WERI-Rb-1 (cell line): ENCODE measurements at regions not wholly inside any gene's neighbourhood (a gene's known extent, or its start where the extent isn't known, plus 50 kb on each side); places are given as distances from the start of the nearest gene placed in this dataset.

Experiments used
- DNase-seq: peaks from one replicate; pipeline ENCODE4 v3.0.0-alpha.2; 2020
- H3K27ac ChIP-seq: fragments of 250-450 bp; sonication (Bioruptor Pico); 2 replicates; pipeline ENCODE4 v1.5.1; 2020; ENCODE audit warnings: mild to moderate bottlenecking, moderate library complexity
- H3K27me3 ChIP-seq: fragments of 250-450 bp; sonication (Bioruptor Pico); 2 replicates; pipeline ENCODE4 v1.5.1; 2021; ENCODE audit warnings: mild to moderate bottlenecking, low read depth, moderate library complexity; ENCODE audit not compliant: insufficient read depth, severe bottlenecking
- H3K36me3 ChIP-seq: fragments of 250-450 bp; sonication (Bioruptor Pico); 2 replicates; pipeline ENCODE4 v1.5.1; 2020; ENCODE audit warnings: mild to moderate bottlenecking, moderate library complexity
- H3K4me3 ChIP-seq: 2 replicates; pipeline ENCODE4 v1.5.1; 2011; ENCODE audit warnings: low read depth, mild to moderate bottlenecking, control low read depth, low read length
- H3K9me3 ChIP-seq: fragments of 250-450 bp; sonication (Bioruptor Pico); 2 replicates; pipeline ENCODE4 v1.5.1; 2021; ENCODE audit warnings: mild to moderate bottlenecking, moderate library complexity; ENCODE audit not compliant: severe bottlenecking
- TF ChIP-seq, protein P1 (sequence below): IDR thresholded peaks from 2 replicates; pipeline ENCODE4 v1.5.1; 2011; ENCODE audit warnings: low read depth, mild to moderate bottlenecking, control low read depth, inconsistent platforms, low read length

DNA sequence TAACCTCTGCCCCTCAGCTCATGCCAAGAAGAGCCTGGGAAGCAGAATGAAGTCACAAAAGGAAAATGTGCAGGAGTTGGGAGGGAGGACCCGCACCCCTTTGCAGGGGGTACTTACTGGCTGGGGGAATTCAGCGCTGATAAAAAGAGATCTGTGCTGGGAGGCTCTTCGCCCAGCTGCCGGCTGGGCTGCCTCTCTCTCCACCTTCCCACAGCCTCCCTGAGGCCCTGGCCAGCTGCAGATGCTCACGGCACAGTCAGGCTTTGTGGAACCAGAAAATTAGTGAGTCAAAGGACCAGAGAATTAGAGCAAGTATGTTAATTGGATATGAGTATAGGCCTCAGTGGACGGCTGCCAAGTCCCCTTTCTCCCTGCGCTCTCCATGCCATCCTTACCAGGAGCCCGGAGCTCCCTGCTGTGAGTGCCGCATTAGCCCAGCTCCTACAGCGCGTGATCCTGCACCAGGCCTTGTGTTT lies 181.7 kb upstream of the SH3BP4 start:
- no peak overlapping the region for H3K27ac ChIP-seq
- no peak for DNase-seq

DNA sequence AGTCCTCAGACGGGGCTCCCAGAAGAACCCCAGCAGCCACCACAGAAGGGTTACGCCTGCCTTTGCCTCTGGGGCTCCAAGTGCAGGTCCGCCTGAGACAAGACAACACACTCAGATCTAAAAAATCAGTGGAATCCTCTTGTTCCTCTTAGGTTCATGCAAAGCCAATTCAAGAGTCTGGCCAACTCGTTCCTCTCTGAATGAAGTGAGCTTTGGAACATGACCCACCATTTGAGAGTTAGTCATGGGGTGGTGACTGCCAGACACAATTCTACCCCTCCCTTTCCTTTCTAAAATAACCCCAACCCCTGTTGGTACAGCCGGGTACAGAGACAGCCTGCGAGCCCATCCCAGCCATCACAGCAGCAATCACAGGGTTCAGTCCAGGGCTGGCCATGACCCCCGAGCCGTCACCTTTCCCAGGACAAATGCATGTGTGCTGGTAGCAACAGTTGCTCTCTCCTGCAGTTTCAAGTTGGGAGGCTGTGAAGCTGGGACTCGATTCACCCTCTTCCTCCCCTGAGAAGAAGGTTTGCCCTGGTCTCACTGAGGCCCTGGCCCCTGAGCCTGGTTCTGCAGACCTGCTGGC lies 183.1 kb upstream of the SH3BP4 start:
- TF ChIP-seq, protein P1, sequence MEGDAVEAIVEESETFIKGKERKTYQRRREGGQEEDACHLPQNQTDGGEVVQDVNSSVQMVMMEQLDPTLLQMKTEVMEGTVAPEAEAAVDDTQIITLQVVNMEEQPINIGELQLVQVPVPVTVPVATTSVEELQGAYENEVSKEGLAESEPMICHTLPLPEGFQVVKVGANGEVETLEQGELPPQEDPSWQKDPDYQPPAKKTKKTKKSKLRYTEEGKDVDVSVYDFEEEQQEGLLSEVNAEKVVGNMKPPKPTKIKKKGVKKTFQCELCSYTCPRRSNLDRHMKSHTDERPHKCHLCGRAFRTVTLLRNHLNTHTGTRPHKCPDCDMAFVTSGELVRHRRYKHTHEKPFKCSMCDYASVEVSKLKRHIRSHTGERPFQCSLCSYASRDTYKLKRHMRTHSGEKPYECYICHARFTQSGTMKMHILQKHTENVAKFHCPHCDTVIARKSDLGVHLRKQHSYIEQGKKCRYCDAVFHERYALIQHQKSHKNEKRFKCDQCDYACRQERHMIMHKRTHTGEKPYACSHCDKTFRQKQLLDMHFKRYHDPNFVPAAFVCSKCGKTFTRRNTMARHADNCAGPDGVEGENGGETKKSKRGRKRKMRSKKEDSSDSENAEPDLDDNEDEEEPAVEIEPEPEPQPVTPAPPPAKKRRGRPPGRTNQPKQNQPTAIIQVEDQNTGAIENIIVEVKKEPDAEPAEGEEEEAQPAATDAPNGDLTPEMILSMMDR: no peak
- no peaks in the 10 kb centered on the region for H3K36me3 ChIP-seq
- DNase-seq: no peak
- no peak overlapping the region for H3K4me3 ChIP-seq
- no peak overlapping the region for H3K27ac ChIP-seq
- H3K9me3 ChIP-seq: no peaks in the 10 kb centered on the region
- H3K27me3 ChIP-seq: no peaks in the 10 kb centered on the region

More for the DNA sequence above, 181.7 kb upstream of the SH3BP4 start:
- Histone ChIP-seq H3K9me3 (no peaks in the 10 kb centered on the region), H3K27me3 (no peaks in the 10 kb centered on the region), H3K4me3 (no peak overlapping the region), H3K36me3 (no peaks in the 10 kb centered on the region)
- TF ChIP-seq, protein P1: no peak

DNA sequence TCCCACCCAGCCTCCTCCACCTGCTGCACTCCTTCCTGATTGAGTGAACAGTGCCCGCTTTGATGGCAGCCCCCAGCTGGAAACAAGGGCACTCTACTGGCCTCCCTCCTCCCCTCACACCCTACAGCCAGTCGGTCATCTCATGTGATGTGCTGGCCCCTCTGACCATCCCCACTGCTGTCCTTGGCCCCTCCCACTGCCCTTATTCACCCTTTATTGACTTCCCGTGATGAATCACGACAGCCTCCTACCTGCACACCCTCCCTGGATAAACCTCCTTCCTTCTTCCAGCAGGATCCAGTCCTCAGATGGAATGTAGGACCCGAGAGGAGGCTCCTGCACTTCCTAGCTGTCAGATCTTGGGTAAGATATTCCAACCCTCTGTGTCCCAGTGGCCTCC lies 186.5 kb upstream of the SH3BP4 start:
- no peak for DNase-seq
- Histone ChIP-seq H3K9me3 (no peaks in the 10 kb centered on the region), H3K27me3 (no peaks in the 10 kb centered on the region), H3K4me3 (no peak overlapping the region), H3K36me3 (no peaks in the 10 kb centered on the region), H3K27ac (no peak overlapping the region)
- TF ChIP-seq, protein P1: no peak

DNA sequence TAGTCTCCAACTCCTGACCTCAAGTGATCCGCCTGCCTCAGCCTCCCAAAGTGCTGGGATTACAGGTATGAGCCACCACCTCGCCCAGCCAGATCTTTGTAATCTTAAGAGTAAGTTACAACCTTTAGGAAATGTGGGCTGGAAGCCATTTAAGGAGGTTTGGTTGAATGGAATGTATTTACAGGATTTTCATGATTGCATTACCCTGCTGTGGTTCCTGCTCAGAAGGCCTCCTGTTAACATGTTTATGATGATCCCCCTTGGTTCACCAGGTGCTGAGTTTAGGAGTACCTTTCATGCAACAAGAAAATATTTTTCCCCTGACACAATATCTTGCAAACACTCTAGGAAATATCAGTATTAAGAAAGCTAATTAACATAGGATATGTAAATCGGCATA lies 187.4 kb upstream of the SH3BP4 start:
- TF ChIP-seq, protein P1: no peak
- no peaks in the 10 kb centered on the region for H3K27me3 ChIP-seq
- peaks cover 3% of the 10 kb centered on the region for H3K9me3 ChIP-seq
- H3K4me3 ChIP-seq: no peak overlapping the region
- no peaks in the 10 kb centered on the region for H3K36me3 ChIP-seq
- H3K27ac ChIP-seq: no peak overlapping the region
- DNase-seq: no peak

DNA sequence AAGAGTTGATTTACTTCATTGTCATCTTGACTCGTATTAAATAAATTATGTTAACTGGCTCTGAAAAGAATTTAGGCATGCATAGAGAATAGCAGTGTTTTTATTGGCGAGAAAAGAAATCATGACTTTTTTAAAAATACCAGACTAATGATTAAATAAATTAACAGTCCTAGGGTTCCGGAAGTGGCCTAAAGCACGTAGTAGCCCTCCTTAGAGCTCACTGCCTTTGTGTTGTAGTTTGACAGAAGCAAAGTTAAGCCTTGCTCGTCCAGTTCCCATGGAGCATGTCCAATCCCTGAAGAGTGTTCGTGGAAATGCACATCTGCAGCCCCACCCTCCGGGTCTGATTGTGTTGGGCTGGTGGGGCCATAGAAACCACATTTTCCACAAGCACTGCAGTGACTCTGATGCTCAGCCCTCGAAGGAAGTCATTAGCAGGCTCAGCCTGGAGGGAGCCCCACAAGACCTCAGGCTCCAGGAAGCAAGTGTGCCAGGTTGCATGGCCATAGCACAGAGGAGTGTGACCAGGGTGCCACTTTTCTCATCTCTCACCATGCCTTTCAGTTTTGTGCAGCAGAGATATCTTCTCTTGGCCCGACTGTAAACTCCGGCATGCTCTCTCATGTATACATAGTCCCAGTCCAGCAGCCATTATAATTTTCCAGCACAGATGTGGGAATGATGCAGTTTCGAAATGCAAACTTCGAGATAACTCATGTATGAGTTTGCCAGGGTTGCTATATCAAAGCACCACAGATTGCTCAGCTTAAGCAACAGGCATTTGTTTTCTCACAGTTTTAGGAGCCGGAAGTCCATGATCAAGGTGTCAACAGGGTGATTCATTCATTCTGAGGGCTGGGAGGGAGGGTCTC lies 188.6 kb upstream of the SH3BP4 start:
- DNase-seq: no peak
- no peak overlapping the region for H3K27ac ChIP-seq

More for the DNA sequence above, 188.6 kb upstream of the SH3BP4 start:
- TF ChIP-seq, protein P1: no peak
- Histone ChIP-seq H3K27me3 (no peaks in the 10 kb centered on the region), H3K9me3 (peaks cover 3% of the 10 kb centered on the region), H3K4me3 (no peak overlapping the region), H3K36me3 (no peaks in the 10 kb centered on the region)
